Activated CD4-positive, alpha-beta T cell treated with anti-CD3 and anti-CD28 coated beads, Interleukin-2, amount 10 ng/mL, durations not matched to agents 7 days and 5 days (primary cell): ENCODE measurements at regions not wholly inside any gene's neighbourhood (a gene's known extent, or its start where the extent isn't known, plus 50 kb on each side); places are given as distances from the start of the nearest gene placed in this dataset.

ENCODE experiments used
- CTCF ChIA-PET: fragments of 350-600 bp; sonication (Branson Sonifier 250); formaldehyde crosslinking; loops from one replicate; lab custom pipeline; 2021; ENCODE audit warnings: antibody characterized with exemption; lab: Charles Lee
- POLR2A ChIA-PET: fragments of 350-600 bp; sonication (Branson Sonifier 250); formaldehyde crosslinking; loops from one replicate; lab custom pipeline; 2021; ENCODE audit warnings: antibody characterized with exemption; lab: Charles Lee
- DNase-seq: peaks from one replicate; pipeline ENCODE4 v3.0.0-alpha.2; 2020
- H3K27ac Mint-ChIP-seq: one replicate; pipeline ENCODE4 v1.8.0; 2021; ENCODE audit warnings: mild to moderate bottlenecking, moderate library complexity, mixed read lengths
- H3K27me3 Mint-ChIP-seq: one replicate; pipeline ENCODE4 v1.8.0; 2021; ENCODE audit warnings: mixed read lengths
- H3K36me3 Mint-ChIP-seq: one replicate; pipeline ENCODE4 v1.8.0; 2021; ENCODE audit warnings: low read depth, mixed read lengths
- H3K4me1 Mint-ChIP-seq: one replicate; pipeline ENCODE4 v1.8.0; 2021; ENCODE audit warnings: mixed read lengths
- H3K4me3 Mint-ChIP-seq: one replicate; pipeline ENCODE4 v1.8.0; 2021; ENCODE audit warnings: mild to moderate bottlenecking, moderate library complexity, mixed read lengths
- H3K9me3 Mint-ChIP-seq: one replicate; pipeline ENCODE4 v1.8.0; 2021; ENCODE audit warnings: mixed read lengths

GRCh38 chrX:39726771-39727170, 371.0 kb downstream of the BCOR start:
- no peak overlapping the region for H3K27ac Mint-ChIP-seq
- H3K36me3 Mint-ChIP-seq = no peaks in the 10 kb centered on the region
- ChIA-PET CTCF (no interaction called here), POLR2A (no interaction called here)
- H3K4me3 Mint-ChIP-seq = no peak overlapping the region
- H3K27me3 Mint-ChIP-seq = peaks cover 7% of the 10 kb centered on the region
- H3K9me3 Mint-ChIP-seq = peaks cover 6% of the 10 kb centered on the region
- DNase-seq = no peak
- peaks cover 18% of the 10 kb centered on the region for H3K4me1 Mint-ChIP-seq

- peaks cover 5% of the 10 kb centered on the region for H3K27me3 Mint-ChIP-seq
- no peak overlapping the region for H3K4me3 Mint-ChIP-seq
- ChIA-PET POLR2A (no interaction called here), CTCF (no interaction called here)
- peaks cover 21% of the 10 kb centered on the region for H3K4me1 Mint-ChIP-seq
- H3K27ac Mint-ChIP-seq = no peak overlapping the region
- DNase-seq = no peak
- no peaks in the 10 kb centered on the region for H3K36me3 Mint-ChIP-seq
- H3K9me3 Mint-ChIP-seq = peaks cover 6% of the 10 kb centered on the region
Observed at GRCh38 chrX:39728025-39728424, 369.7 kb downstream of the BCOR start.

- H3K9me3 Mint-ChIP-seq = peaks cover 4% of the 10 kb centered on the region
- H3K4me1 Mint-ChIP-seq = peaks cover 22% of the 10 kb centered on the region
- no peak for DNase-seq
- CTCF ChIA-PET = interaction anchor here (0.9 to 2.1 kb wide), 2 partner anchors 15 to 31 kb away, joined by 5 to 6 read pairs; no protein-coding TSS in a partner anchor
- POLR2A ChIA-PET = no interaction called here
- peaks cover 3% of the 10 kb centered on the region for H3K27me3 Mint-ChIP-seq
- no peak overlapping the region for H3K4me3 Mint-ChIP-seq
- no peak overlapping the region for H3K27ac Mint-ChIP-seq
- no peaks in the 10 kb centered on the region for H3K36me3 Mint-ChIP-seq
Observed at GRCh38 chrX:39728852-39729598, 368.7 kb downstream of the BCOR start.

GRCh38 chrX:39729981-39730661, 367.6 kb downstream of the BCOR start:
- H3K27me3 Mint-ChIP-seq = peaks cover 1% of the 10 kb centered on the region
- H3K4me3 Mint-ChIP-seq = no peak overlapping the region
- H3K4me1 Mint-ChIP-seq = peaks cover 16% of the 10 kb centered on the region
- no peaks in the 10 kb centered on the region for H3K36me3 Mint-ChIP-seq
- CTCF ChIA-PET = interaction anchor here (0.9 to 2.1 kb wide), 8 partner anchors 11 to 482 kb away, joined by 3 to 7 read pairs (median 5); no protein-coding TSS in a partner anchor
- POLR2A ChIA-PET = no interaction called here
- no peak overlapping the region for H3K27ac Mint-ChIP-seq
- no peaks in the 10 kb centered on the region for H3K9me3 Mint-ChIP-seq
- DNase-seq = no peak

GRCh38 chrX:39730662-39731329, 367.0 kb downstream of the BCOR start:
- DNase-seq = peak; percentile 62
- H3K4me1 Mint-ChIP-seq = peaks cover 14% of the 10 kb centered on the region
- no peaks in the 10 kb centered on the region for H3K36me3 Mint-ChIP-seq
- CTCF ChIA-PET = interaction anchor here (0.9 to 2.1 kb wide), 12 partner anchors 12 to 736 kb away, joined by 3 to 7 read pairs (median 4); no protein-coding TSS in a partner anchor
- no peak overlapping the region for H3K4me3 Mint-ChIP-seq
- H3K27ac Mint-ChIP-seq = peak overlapping the region; percentile 65
- POLR2A ChIA-PET = no interaction called here
- H3K9me3 Mint-ChIP-seq = no peaks in the 10 kb centered on the region
- H3K27me3 Mint-ChIP-seq = peaks cover 1% of the 10 kb centered on the region

GRCh38 chrX:39731330-39731667, 366.5 kb downstream of the BCOR start:
- Mint-ChIP-seq H3K36me3 (no peaks in the 10 kb centered on the region), H3K27ac (no peak overlapping the region), H3K9me3 (no peaks in the 10 kb centered on the region), H3K4me1 (peaks cover 14% of the 10 kb centered on the region), H3K27me3 (peaks cover 1% of the 10 kb centered on the region), H3K4me3 (no peak overlapping the region)
- ChIA-PET CTCF (interaction anchor here (0.9 to 2.1 kb wide), 13 partner anchors 11 to 736 kb away, joined by 3 to 7 read pairs (median 4); no protein-coding TSS in a partner anchor), POLR2A (no interaction called here)
- no peak for DNase-seq

GRCh38 chrX:39731735-39732134, 366.0 kb downstream of the BCOR start:
- Mint-ChIP-seq H3K27me3 (no peaks in the 10 kb centered on the region), H3K27ac (peak overlapping the region; percentile 74), H3K4me3 (no peak overlapping the region), H3K36me3 (no peaks in the 10 kb centered on the region), H3K4me1 (peaks cover 14% of the 10 kb centered on the region), H3K9me3 (no peaks in the 10 kb centered on the region)
- CTCF ChIA-PET = interaction anchor here (0.6 to 1.3 kb wide), 9 partner anchors 11 to 736 kb away, joined by 3 to 5 read pairs (median 3); no protein-coding TSS in a partner anchor
- POLR2A ChIA-PET = no interaction called here
- DNase-seq = no peak

GRCh38 chrX:39733745-39734144, 364.0 kb downstream of the BCOR start:
- Mint-ChIP-seq H3K4me3 (no peak overlapping the region), H3K27ac (no peak overlapping the region), H3K36me3 (no peaks in the 10 kb centered on the region), H3K4me1 (peaks cover 14% of the 10 kb centered on the region), H3K9me3 (no peaks in the 10 kb centered on the region), H3K27me3 (no peaks in the 10 kb centered on the region)
- no peak for DNase-seq
- ChIA-PET POLR2A (no interaction called here), CTCF (interaction anchor here (1.2 to 1.9 kb wide), 2 partner anchors 11 to 443 kb away, joined by 3 to 7 read pairs; no protein-coding TSS in a partner anchor)

GRCh38 chrX:39734174-39734776, 363.5 kb downstream of the BCOR start:
- Mint-ChIP-seq H3K27ac (no peak overlapping the region), H3K27me3 (no peaks in the 10 kb centered on the region), H3K4me1 (peaks cover 14% of the 10 kb centered on the region), H3K9me3 (no peaks in the 10 kb centered on the region), H3K36me3 (no peaks in the 10 kb centered on the region), H3K4me3 (no peak overlapping the region)
- ChIA-PET POLR2A (no interaction called here), CTCF (interaction anchor here (1.2 to 1.9 kb wide), 2 partner anchors 10 to 442 kb away, joined by 3 to 7 read pairs; no protein-coding TSS in a partner anchor)
- no peak for DNase-seq

GRCh38 chrX:39736216-39737211, 361.2 kb downstream of the BCOR start:
- Mint-ChIP-seq H3K36me3 (no peaks in the 10 kb centered on the region), H3K4me1 (peaks cover 5% of the 10 kb centered on the region), H3K27me3 (no peaks in the 10 kb centered on the region), H3K9me3 (no peaks in the 10 kb centered on the region), H3K27ac (no peak overlapping the region), H3K4me3 (no peak overlapping the region)
- DNase-seq = no peak
- ChIA-PET POLR2A (no interaction called here), CTCF (interaction anchor here (0.6 kb wide), 1 partner anchor 228 kb away, joined by 3 read pairs; no protein-coding TSS in a partner anchor)

- no peak for DNase-seq
- Mint-ChIP-seq H3K36me3 (no peaks in the 10 kb centered on the region), H3K27ac (no peak overlapping the region), H3K4me1 (no peaks in the 10 kb centered on the region), H3K27me3 (no peaks in the 10 kb centered on the region), H3K9me3 (no peaks in the 10 kb centered on the region), H3K4me3 (no peak overlapping the region)
- ChIA-PET POLR2A (no interaction called here), CTCF (interaction anchor here (1.0 kb wide), 1 partner anchor 27 kb away, joined by 3 read pairs; no protein-coding TSS in a partner anchor)
Observed at GRCh38 chrX:39739585-39739984, 358.2 kb downstream of the BCOR start.
